Natural killer cell (primary cell): ENCODE measurements at regions not wholly inside any gene's neighbourhood (a gene's known extent, or its start where the extent isn't known, plus 50 kb on each side); places are given as distances from the start of the nearest gene placed in this dataset.

ENCODE experiments used
- ATAC-seq, 3 donors: fragments of 150-1000 bp in 2 of 3; fragments of 200-7000 bp in 1 of 3; cut with Tn5 transposase; 1 replicate in 1 of 3; 2 replicates in 2 of 3; pipeline ENCODE4 v1.10.0; 2021; ENCODE audit warnings: mild to moderate bottlenecking in 2 of 3, moderate library complexity in 2 of 3
- DNase-seq, 2 donors: peaks; one replicate each; pipeline versions ENCODE4 v3.0.0 to v3.0.0-alpha.2; 2013 to 2021; ENCODE audit warnings: mixed read lengths in 1 of 2
- H3K27ac ChIP-seq: one replicate; pipeline ENCODE4 v1.5.1; 2013; ENCODE audit warnings: mild to moderate bottlenecking, low read length
- H3K27me3 ChIP-seq: one replicate; pipeline ENCODE4 v1.6.1; 2013; ENCODE audit warnings: low read length; ENCODE audit not compliant: control insufficient read depth, insufficient read depth
- H3K36me3 ChIP-seq: one replicate; pipeline ENCODE4 v1.6.1; 2013; ENCODE audit warnings: low read length; ENCODE audit not compliant: control insufficient read depth, insufficient read depth
- H3K4me1 ChIP-seq: one replicate; pipeline ENCODE4 v1.6.1; 2013; ENCODE audit warnings: low read length; ENCODE audit not compliant: control insufficient read depth, insufficient read depth
- H3K4me3 ChIP-seq: one replicate; pipeline ENCODE4 v1.5.1; 2013; ENCODE audit warnings: low read length
- H3K9me3 ChIP-seq: one replicate; pipeline ENCODE4 v1.6.1; 2013; ENCODE audit warnings: low read length; ENCODE audit not compliant: control insufficient read depth, insufficient read depth
- H3K27ac Mint-ChIP-seq, 2 donors: one replicate each; pipeline ENCODE4 v1.8.0; 2022; ENCODE audit warnings: mild to moderate bottlenecking in 2 of 2, mixed read lengths in 2 of 2, moderate library complexity in 1 of 2
- H3K27me3 Mint-ChIP-seq, 2 donors: one replicate each; pipeline ENCODE4 v1.8.0; 2022; ENCODE audit warnings: low read depth in 2 of 2, mixed read lengths in 2 of 2
- H3K36me3 Mint-ChIP-seq: one replicate; pipeline ENCODE4 v1.8.0; 2022; ENCODE audit warnings: mixed read lengths
- H3K4me1 Mint-ChIP-seq, 2 donors: one replicate each; pipeline ENCODE4 v1.8.0; 2022; ENCODE audit warnings: mixed read lengths in 2 of 2
- H3K4me3 Mint-ChIP-seq: one replicate; pipeline ENCODE4 v1.8.0; 2022; ENCODE audit warnings: mild to moderate bottlenecking, moderate library complexity, mixed read lengths
- H3K9me3 Mint-ChIP-seq, 2 donors: one replicate each; pipeline ENCODE4 v1.8.0; 2022; ENCODE audit warnings: mixed read lengths in 2 of 2
- WGBS: methylation state at CpG from one replicate; pipeline ENCODE4 v1.1.7; 2013; ENCODE audit warnings: missing lambda C conversion rate; ENCODE audit not compliant: insufficient coverage; 5-methylcytosine and 5-hydroxymethylcytosine counted together
- intact Hi-C: fragments of 100-400 bp; cut with micrococcal nuclease; formaldehyde crosslinking; loops from one replicate; pipeline ENCODE4 v1.14.2; 2022
- TF ChIP-seq, protein P1 (sequence below): fragments of 200-600 bp; IDR thresholded peaks from one replicate; pipeline ENCODE4 v1.8.0; 2022; ENCODE audit warnings: antibody characterized with exemption

- TF ChIP-seq, protein P1, sequence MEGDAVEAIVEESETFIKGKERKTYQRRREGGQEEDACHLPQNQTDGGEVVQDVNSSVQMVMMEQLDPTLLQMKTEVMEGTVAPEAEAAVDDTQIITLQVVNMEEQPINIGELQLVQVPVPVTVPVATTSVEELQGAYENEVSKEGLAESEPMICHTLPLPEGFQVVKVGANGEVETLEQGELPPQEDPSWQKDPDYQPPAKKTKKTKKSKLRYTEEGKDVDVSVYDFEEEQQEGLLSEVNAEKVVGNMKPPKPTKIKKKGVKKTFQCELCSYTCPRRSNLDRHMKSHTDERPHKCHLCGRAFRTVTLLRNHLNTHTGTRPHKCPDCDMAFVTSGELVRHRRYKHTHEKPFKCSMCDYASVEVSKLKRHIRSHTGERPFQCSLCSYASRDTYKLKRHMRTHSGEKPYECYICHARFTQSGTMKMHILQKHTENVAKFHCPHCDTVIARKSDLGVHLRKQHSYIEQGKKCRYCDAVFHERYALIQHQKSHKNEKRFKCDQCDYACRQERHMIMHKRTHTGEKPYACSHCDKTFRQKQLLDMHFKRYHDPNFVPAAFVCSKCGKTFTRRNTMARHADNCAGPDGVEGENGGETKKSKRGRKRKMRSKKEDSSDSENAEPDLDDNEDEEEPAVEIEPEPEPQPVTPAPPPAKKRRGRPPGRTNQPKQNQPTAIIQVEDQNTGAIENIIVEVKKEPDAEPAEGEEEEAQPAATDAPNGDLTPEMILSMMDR, result no peak
- Mint-ChIP-seq H3K36me3 (no peaks in the 10 kb centered on the region), H3K27me3 (peaks cover 3 to 6% of the 10 kb centered on the region in 2 donors), H3K9me3 (no peaks in the 10 kb centered on the region), H3K4me1 (peaks cover 0 to 5% of the 10 kb centered on the region in 2 donors), H3K4me3 (no peak overlapping the region), H3K27ac (no peak overlapping the region)
- 88% methylated on average over 1 of the region's 1 CpG for WGBS
- DNase-seq (no peak), ATAC-seq (no peak)
- no peaks in the 10 kb centered on the region for H3K4me1 ChIP-seq
- no peaks in the 10 kb centered on the region for H3K9me3 ChIP-seq
- H3K36me3 ChIP-seq, result no peaks in the 10 kb centered on the region
- no peak overlapping the region for H3K4me3 ChIP-seq
- intact Hi-C loops, result no loop called here
- H3K27ac ChIP-seq, result no peak overlapping the region
- no peaks in the 10 kb centered on the region for H3K27me3 ChIP-seq
These were observed 377.6 kb upstream of the ATP2B1 start for GRCh38 chr12:90086281-90086680.

- no peak for ATAC-seq
These were observed 377.0 kb upstream of the ATP2B1 start for GRCh38 chr12:90085494-90086274.

DNA sequence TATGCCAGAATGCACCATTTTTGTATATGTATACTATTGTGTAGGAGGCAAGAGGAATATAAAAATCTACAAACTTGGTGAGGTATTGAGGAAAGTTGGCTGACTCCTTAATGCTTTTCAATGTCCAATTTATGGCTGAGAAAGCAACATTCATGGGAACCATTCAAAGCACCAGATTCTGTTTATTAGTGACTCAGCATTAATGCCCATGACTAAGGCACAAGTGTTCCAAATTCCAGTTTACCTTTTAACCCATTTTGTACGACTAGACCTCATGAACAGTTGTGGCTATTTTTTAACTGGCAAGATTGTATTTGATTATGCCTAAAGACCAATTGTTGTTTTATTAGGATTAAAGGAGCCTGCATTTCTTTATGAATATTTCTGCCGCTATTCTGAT, 375.4 kb upstream of the ATP2B1 start:
- no peaks in the 10 kb centered on the region for H3K9me3 ChIP-seq
- no peak overlapping the region for H3K4me3 Mint-ChIP-seq
- WGBS, result 100% methylated on average over 2 of the region's 2 CpGs
- intact Hi-C loops, result no loop called here
- H3K27ac Mint-ChIP-seq, result no peak overlapping the region
- no peaks in the 10 kb centered on the region for H3K36me3 Mint-ChIP-seq
- H3K27me3 ChIP-seq, result no peaks in the 10 kb centered on the region
- H3K27me3 Mint-ChIP-seq, result peaks cover 3 to 6% of the 10 kb centered on the region in 2 donors
- H3K27ac ChIP-seq, result no peak overlapping the region
- H3K4me3 ChIP-seq, result no peak overlapping the region
- TF ChIP-seq, protein P1, result no peak
- H3K36me3 ChIP-seq, result no peaks in the 10 kb centered on the region
- no peaks in the 10 kb centered on the region for H3K9me3 Mint-ChIP-seq
- ATAC-seq (no peak), DNase-seq (no peak)
- H3K4me1 Mint-ChIP-seq, result no peaks in the 10 kb centered on the region
- no peaks in the 10 kb centered on the region for H3K4me1 ChIP-seq

More at GRCh38 chr12:90085494-90086274, 377.0 kb upstream of the ATP2B1 start:
- H3K27me3 ChIP-seq, result no peaks in the 10 kb centered on the region
- H3K9me3 Mint-ChIP-seq, result no peaks in the 10 kb centered on the region
- peaks cover 3 to 6% of the 10 kb centered on the region in 2 donors for H3K27me3 Mint-ChIP-seq
- H3K4me3 Mint-ChIP-seq, result no peak overlapping the region
- H3K4me1 ChIP-seq, result no peaks in the 10 kb centered on the region
- no peak overlapping the region for H3K27ac ChIP-seq
- TF ChIP-seq, protein P1, result no peak
- H3K36me3 ChIP-seq, result no peaks in the 10 kb centered on the region
- H3K4me3 ChIP-seq, result no peak overlapping the region
- WGBS, result 94% methylated on average over 3 of the region's 3 CpGs
- no peaks in the 10 kb centered on the region for H3K9me3 ChIP-seq
- intact Hi-C loops, result no loop called here
- H3K36me3 Mint-ChIP-seq, result no peaks in the 10 kb centered on the region
- no peak overlapping the region for H3K27ac Mint-ChIP-seq
- no peak for DNase-seq
- H3K4me1 Mint-ChIP-seq, result no peaks in the 10 kb centered on the region

- TF ChIP-seq, protein P1, result no peak
- Mint-ChIP-seq H3K27ac (no peak overlapping the region), H3K27me3 (peaks cover 5 to 12% of the 10 kb centered on the region in 2 donors), H3K4me1 (peaks cover 6 to 7% of the 10 kb centered on the region in 2 donors), H3K4me3 (no peak overlapping the region), H3K36me3 (no peaks in the 10 kb centered on the region), H3K9me3 (no peaks in the 10 kb centered on the region)
- intact Hi-C loops, result no loop called here
- no peaks in the 10 kb centered on the region for H3K36me3 ChIP-seq
- no peaks in the 10 kb centered on the region for H3K9me3 ChIP-seq
- no peak overlapping the region for H3K4me3 ChIP-seq
- no peak overlapping the region for H3K27ac ChIP-seq
- ATAC-seq (no peak), DNase-seq (no peak)
- 59% methylated on average over 1 of the region's 1 CpG for WGBS
- peaks cover 2% of the 10 kb centered on the region for H3K27me3 ChIP-seq
- no peaks in the 10 kb centered on the region for H3K4me1 ChIP-seq
These were observed 372.0 kb upstream of the ATP2B1 start for GRCh38 chr12:90080616-90081015.
